Suprapubic skin (tissue), 4 donors: ENCODE measurements at regions not wholly inside any gene's neighbourhood (a gene's known extent, or its start where the extent isn't known, plus 50 kb on each side); places are given as distances from the start of the nearest gene placed in this dataset.

ENCODE experiments used
- EP300 ChIP-seq: sonication (generic); formaldehyde crosslinking; IDR thresholded peaks from one replicate; pipeline ENCODE4 v1.6.1; 2017; ENCODE audit warnings: antibody characterized with exemption
- POLR2A ChIP-seq, 2 donors: fragments of 450-650 bp; IDR thresholded peaks; one replicate each; pipeline ENCODE4 v1.6.1; 2017; ENCODE audit warnings: antibody characterized with exemption in 2 of 2, mild to moderate bottlenecking in 2 of 2, moderate library complexity in 2 of 2
- POLR2AphosphoS5 ChIP-seq, 3 donors: sonication (generic); formaldehyde crosslinking; IDR thresholded peaks; one replicate each; pipeline ENCODE4 v1.6.1; 2017; ENCODE audit warnings: antibody characterized with exemption in 3 of 3
- TF ChIP-seq, protein P1 (sequence below), 2 donors: fragments of 200-600 bp in 1 of 2; fragments of 450-650 bp in 1 of 2; sonication (generic) in 1 of 2; IDR thresholded peaks; one replicate each; pipeline ENCODE4 v1.5.1; 2016 to 2019; ENCODE audit warnings: antibody characterized with exemption in 2 of 2, mild to moderate bottlenecking in 1 of 2, moderate library complexity in 1 of 2

DNA sequence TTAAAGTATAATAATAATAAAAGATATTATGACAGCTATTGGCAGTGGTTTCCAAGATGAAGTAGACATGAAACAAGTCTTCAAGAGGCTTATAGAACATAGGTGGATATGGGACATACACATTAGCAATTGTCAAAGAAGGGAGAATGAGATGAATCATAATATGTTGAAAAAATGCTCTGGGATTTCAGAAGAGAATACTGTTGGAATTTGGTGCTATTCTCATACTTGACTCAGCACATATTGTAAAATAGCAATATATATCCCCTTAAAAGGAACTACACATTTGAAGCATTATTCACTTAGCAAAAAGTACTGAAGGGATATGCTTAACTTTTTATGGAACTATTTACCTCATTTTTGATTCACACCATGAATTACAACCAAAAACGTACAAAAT, 577.2 kb upstream of the PCDH15 start:
- TF ChIP-seq, protein P1, sequence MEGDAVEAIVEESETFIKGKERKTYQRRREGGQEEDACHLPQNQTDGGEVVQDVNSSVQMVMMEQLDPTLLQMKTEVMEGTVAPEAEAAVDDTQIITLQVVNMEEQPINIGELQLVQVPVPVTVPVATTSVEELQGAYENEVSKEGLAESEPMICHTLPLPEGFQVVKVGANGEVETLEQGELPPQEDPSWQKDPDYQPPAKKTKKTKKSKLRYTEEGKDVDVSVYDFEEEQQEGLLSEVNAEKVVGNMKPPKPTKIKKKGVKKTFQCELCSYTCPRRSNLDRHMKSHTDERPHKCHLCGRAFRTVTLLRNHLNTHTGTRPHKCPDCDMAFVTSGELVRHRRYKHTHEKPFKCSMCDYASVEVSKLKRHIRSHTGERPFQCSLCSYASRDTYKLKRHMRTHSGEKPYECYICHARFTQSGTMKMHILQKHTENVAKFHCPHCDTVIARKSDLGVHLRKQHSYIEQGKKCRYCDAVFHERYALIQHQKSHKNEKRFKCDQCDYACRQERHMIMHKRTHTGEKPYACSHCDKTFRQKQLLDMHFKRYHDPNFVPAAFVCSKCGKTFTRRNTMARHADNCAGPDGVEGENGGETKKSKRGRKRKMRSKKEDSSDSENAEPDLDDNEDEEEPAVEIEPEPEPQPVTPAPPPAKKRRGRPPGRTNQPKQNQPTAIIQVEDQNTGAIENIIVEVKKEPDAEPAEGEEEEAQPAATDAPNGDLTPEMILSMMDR (IDR thresholded peaks at IDR 0.05): no peak
- TF ChIP-seq POLR2A (IDR thresholded peaks at IDR 0.05) (no peak), POLR2AphosphoS5 (IDR thresholded peaks at IDR 0.05) (no peak), EP300 (no peak)
